ENCODE measurements at regions not wholly inside any gene's neighbourhood (a gene's known extent, or its start where the extent isn't known, plus 50 kb on each side); places are given as distances from the start of the nearest gene placed in this dataset.

DNA sequence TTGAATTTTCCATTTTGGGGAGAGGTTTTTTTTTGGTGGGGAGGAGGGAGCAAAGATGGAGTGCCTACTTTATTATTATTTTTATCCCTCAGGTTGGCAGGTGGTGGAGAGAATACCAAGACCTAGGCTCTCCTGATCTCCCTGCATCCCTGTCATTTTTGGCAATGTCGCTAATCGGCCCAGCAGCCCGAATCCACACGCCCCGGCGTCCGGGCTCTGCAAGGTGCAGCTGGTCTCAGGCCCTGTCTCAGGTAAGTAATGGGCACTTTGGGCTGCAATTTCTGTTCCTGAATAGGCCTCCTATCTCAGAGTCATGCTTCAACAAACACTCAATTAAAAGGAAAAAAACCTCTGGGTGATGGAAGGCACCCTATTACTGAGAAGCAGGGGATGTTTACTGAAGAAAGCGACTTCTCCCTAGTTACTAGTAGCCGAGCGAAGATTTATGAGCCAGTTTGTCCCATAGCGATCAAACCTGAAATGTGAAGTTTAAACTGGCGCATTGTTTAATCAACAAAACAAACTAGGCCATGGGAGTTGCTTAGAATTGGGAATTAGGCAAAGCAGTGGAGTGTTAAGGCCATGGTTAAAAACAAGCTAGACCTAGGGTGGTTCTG lies 137.8 kb downstream of the RWDD3 start:
- Histone ChIP-seq H3K27me3 (ENCODE audit: insufficient read depth, poor library complexity, severe bottlenecking) (no peaks in the 10 kb centered on the region), H3K27ac (replicated peaks) (no peak overlapping the region), H3K4me3 (replicated peaks; ENCODE audit: insufficient read depth, low read length) (no peak overlapping the region)
- TF ChIP-seq GABPA (IDR thresholded peaks at IDR 0.05; ENCODE audit: low read depth) (no peak), POLR2AphosphoS5 (IDR thresholded peaks at IDR 0.05; ENCODE audit: low read depth) (no peak), SPI1 (IDR thresholded peaks at IDR 0.05; ENCODE audit: borderline replicate concordance, low read depth) (no peak)
- TF ChIP-seq, protein P1, sequence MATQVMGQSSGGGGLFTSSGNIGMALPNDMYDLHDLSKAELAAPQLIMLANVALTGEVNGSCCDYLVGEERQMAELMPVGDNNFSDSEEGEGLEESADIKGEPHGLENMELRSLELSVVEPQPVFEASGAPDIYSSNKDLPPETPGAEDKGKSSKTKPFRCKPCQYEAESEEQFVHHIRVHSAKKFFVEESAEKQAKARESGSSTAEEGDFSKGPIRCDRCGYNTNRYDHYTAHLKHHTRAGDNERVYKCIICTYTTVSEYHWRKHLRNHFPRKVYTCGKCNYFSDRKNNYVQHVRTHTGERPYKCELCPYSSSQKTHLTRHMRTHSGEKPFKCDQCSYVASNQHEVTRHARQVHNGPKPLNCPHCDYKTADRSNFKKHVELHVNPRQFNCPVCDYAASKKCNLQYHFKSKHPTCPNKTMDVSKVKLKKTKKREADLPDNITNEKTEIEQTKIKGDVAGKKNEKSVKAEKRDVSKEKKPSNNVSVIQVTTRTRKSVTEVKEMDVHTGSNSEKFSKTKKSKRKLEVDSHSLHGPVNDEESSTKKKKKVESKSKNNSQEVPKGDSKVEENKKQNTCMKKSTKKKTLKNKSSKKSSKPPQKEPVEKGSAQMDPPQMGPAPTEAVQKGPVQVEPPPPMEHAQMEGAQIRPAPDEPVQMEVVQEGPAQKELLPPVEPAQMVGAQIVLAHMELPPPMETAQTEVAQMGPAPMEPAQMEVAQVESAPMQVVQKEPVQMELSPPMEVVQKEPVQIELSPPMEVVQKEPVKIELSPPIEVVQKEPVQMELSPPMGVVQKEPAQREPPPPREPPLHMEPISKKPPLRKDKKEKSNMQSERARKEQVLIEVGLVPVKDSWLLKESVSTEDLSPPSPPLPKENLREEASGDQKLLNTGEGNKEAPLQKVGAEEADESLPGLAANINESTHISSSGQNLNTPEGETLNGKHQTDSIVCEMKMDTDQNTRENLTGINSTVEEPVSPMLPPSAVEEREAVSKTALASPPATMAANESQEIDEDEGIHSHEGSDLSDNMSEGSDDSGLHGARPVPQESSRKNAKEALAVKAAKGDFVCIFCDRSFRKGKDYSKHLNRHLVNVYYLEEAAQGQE (IDR thresholded peaks at IDR 0.05; ENCODE audit: insufficient replicate concordance, low read depth): no peak
- TF ChIP-seq, protein P2, sequence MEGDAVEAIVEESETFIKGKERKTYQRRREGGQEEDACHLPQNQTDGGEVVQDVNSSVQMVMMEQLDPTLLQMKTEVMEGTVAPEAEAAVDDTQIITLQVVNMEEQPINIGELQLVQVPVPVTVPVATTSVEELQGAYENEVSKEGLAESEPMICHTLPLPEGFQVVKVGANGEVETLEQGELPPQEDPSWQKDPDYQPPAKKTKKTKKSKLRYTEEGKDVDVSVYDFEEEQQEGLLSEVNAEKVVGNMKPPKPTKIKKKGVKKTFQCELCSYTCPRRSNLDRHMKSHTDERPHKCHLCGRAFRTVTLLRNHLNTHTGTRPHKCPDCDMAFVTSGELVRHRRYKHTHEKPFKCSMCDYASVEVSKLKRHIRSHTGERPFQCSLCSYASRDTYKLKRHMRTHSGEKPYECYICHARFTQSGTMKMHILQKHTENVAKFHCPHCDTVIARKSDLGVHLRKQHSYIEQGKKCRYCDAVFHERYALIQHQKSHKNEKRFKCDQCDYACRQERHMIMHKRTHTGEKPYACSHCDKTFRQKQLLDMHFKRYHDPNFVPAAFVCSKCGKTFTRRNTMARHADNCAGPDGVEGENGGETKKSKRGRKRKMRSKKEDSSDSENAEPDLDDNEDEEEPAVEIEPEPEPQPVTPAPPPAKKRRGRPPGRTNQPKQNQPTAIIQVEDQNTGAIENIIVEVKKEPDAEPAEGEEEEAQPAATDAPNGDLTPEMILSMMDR (IDR thresholded peaks at IDR 0.05; ENCODE audit: insufficient read depth, low read length): no peak
- no peak for DNase-seq (ENCODE audit: low read depth in 1 of 2, low spot score in 1 of 2)

DNA sequence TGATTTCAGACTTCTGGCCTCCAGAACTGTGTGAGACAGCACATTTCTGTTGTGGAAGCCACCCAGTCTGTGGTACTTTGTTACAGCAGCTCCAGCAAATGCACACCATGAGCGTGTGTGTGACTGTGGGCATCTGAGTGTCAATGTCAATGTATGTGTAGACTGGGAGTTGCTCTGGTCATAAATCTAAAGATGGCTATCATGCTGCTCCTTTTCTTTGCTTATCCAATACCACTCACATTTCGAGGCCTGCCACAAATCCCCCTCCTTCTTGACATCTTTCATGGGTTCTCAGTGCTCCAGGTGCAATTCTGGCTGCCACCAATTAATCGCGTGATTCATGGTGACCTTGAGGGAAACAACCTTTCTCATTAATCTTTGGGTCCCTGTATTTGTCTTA lies 141.2 kb downstream of the RWDD3 start:
- no peak for TF ChIP-seq POLR2AphosphoS5 (IDR thresholded peaks at IDR 0.05; ENCODE audit: low read depth)
- TF ChIP-seq GABPA (IDR thresholded peaks at IDR 0.05; ENCODE audit: low read depth): no peak
- TF ChIP-seq, protein P1 (IDR thresholded peaks at IDR 0.05; ENCODE audit: insufficient replicate concordance, low read depth): no peak
- TF ChIP-seq SPI1 (IDR thresholded peaks at IDR 0.05; ENCODE audit: borderline replicate concordance, low read depth): no peak
- TF ChIP-seq, protein P2 (IDR thresholded peaks at IDR 0.05; ENCODE audit: insufficient read depth, low read length): no peak
- no peak for DNase-seq (ENCODE audit: low read depth in 1 of 2, low spot score in 1 of 2)
- H3K27me3 ChIP-seq (ENCODE audit: insufficient read depth, poor library complexity, severe bottlenecking): no peaks in the 10 kb centered on the region
- no peak overlapping the region for H3K27ac ChIP-seq (replicated peaks)
- H3K4me3 ChIP-seq (replicated peaks; ENCODE audit: insufficient read depth, low read length): no peak overlapping the region

DNA sequence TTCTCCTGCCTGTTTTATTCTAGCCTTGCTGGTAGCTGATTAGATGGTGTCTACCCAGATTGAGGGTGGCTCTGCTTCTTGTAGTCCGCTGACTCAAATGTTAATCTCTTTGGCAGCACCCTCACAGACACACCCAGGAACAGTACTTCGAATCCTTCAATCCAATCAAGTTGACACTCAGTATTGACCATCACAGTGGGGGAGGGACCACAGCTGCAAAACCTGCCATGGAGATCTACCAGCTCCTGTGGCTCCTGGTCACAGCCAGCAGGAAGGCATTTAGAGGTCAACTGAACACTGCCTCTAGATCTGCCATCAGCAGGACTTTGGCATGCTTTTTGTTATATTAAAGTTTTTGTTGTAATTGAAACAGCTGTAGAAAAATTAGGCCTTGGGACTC lies 146.9 kb downstream of the RWDD3 start:
- no peak overlapping the region for H3K4me3 ChIP-seq (replicated peaks; ENCODE audit: insufficient read depth, low read length)
- H3K27ac ChIP-seq (replicated peaks): no peak overlapping the region
- H3K27me3 ChIP-seq (ENCODE audit: insufficient read depth, poor library complexity, severe bottlenecking): no peaks in the 10 kb centered on the region
- no peak for DNase-seq (ENCODE audit: low read depth in 1 of 2, low spot score in 1 of 2)
- TF ChIP-seq, protein P2 (IDR thresholded peaks at IDR 0.05; ENCODE audit: insufficient read depth, low read length): no peak
- no peak for TF ChIP-seq SPI1 (IDR thresholded peaks at IDR 0.05; ENCODE audit: borderline replicate concordance, low read depth)
- TF ChIP-seq POLR2AphosphoS5 (IDR thresholded peaks at IDR 0.05; ENCODE audit: low read depth): no peak
- TF ChIP-seq, protein P1 (IDR thresholded peaks at IDR 0.05; ENCODE audit: insufficient replicate concordance, low read depth): no peak
- TF ChIP-seq GABPA (IDR thresholded peaks at IDR 0.05; ENCODE audit: low read depth): no peak
